ENCODE measurements at regions not wholly inside any gene's neighbourhood (a gene's known extent, or its start where the extent isn't known, plus 50 kb on each side); places are given as distances from the start of the nearest gene placed in this dataset.

GRCh38 chr14:98280436-98280835 is 991.6 kb downstream of the BCL11B start:
- H3K4me2 ChIP-seq (ENCODE audit: low read depth, low read length) = no peak overlapping the region
- no peak overlapping the region for H2BK120ac ChIP-seq (ENCODE audit: low read depth, low read length)
- H3K4ac ChIP-seq (ENCODE audit: low read depth, low read length) = no peak overlapping the region
- WGBS, 2 experiments (ENCODE audit: extremely low coverage in 2 of 2, insufficient read length in 1 of 2) = no CpG with 5 or more reads among the region's 5 CpGs
- no peak overlapping the region for H3K18ac ChIP-seq (ENCODE audit: low read depth, low read length)
- TF ChIP-seq NFE2L2 (IDR thresholded peaks at IDR 0.05; ENCODE audit: low read depth, low read length) (no peak), CHD1 (IDR thresholded peaks at IDR 0.05; ENCODE audit: low read depth, low read length) (no peak), RCOR1 (IDR thresholded peaks at IDR 0.05; ENCODE audit: insufficient replicate concordance, low read length) (no peak)
- TF ChIP-seq, protein P1, sequence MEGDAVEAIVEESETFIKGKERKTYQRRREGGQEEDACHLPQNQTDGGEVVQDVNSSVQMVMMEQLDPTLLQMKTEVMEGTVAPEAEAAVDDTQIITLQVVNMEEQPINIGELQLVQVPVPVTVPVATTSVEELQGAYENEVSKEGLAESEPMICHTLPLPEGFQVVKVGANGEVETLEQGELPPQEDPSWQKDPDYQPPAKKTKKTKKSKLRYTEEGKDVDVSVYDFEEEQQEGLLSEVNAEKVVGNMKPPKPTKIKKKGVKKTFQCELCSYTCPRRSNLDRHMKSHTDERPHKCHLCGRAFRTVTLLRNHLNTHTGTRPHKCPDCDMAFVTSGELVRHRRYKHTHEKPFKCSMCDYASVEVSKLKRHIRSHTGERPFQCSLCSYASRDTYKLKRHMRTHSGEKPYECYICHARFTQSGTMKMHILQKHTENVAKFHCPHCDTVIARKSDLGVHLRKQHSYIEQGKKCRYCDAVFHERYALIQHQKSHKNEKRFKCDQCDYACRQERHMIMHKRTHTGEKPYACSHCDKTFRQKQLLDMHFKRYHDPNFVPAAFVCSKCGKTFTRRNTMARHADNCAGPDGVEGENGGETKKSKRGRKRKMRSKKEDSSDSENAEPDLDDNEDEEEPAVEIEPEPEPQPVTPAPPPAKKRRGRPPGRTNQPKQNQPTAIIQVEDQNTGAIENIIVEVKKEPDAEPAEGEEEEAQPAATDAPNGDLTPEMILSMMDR (conservative IDR thresholded peaks at IDR 0.05; ENCODE audit: low read depth, low read length) = no peak
- BruUV-seq (replicated peaks) = no TSS peak
- in situ Hi-C loops (cut with MboI; ENCODE audit: low sequenced_read_pairs) (no loop called here), intact Hi-C loops (cut with micrococcal nuclease) (no loop called here), dilution Hi-C loops (cut with HindIII; ENCODE audit: low sequenced_read_pairs, unreplicated experiment) (no loop called here)
- no peak overlapping the region for H3K23ac ChIP-seq (ENCODE audit: low read depth, low read length)
- ChIA-PET CTCF (no interaction called here), POLR2A (ENCODE audit: unreplicated experiment) (no interaction called here)
- H3K56ac ChIP-seq (ENCODE audit: extremely low read depth, insufficient read depth, low read length) = no peak overlapping the region
- DNase-seq = no peak
- H2AK5ac ChIP-seq (ENCODE audit: low read depth, low read length) = no peak overlapping the region
- no peak overlapping the region for H3K9ac ChIP-seq (ENCODE audit: low read depth, low read length)
- H2BK20ac ChIP-seq (ENCODE audit: low read depth, low read length) = no peak overlapping the region
- no peak for ATAC-seq (ENCODE audit: low read depth)
- H4K91ac ChIP-seq (ENCODE audit: insufficient read depth, low read depth, low read length) = no peak overlapping the region
- H3K9me1 ChIP-seq (ENCODE audit: insufficient read depth, low read length) = no peaks in the 10 kb centered on the region
- H2BK15ac ChIP-seq (ENCODE audit: low read depth, low read length) = no peak overlapping the region
- H3K9me3 ChIP-seq (ENCODE audit: control insufficient read depth, insufficient read depth, low read length) = peaks cover 20% of the 10 kb centered on the region
- no peaks in the 10 kb centered on the region for H3K27me3 ChIP-seq (ENCODE audit: control insufficient read depth, insufficient read depth, low read length)
- no peak overlapping the region for H3K14ac ChIP-seq (replicated peaks; ENCODE audit: low read depth, low read length)
- H2AFZ ChIP-seq (replicated peaks; ENCODE audit: low read length, poor library complexity) = no peak overlapping the region
- no peak overlapping the region for H2BK5ac ChIP-seq (ENCODE audit: low read depth, low read length, poor library complexity, severe bottlenecking)
- no peaks in the 10 kb centered on the region for H3K79me1 ChIP-seq (ENCODE audit: low read depth in 1 of 2, low read length in 2 of 2)
- H4K8ac ChIP-seq (ENCODE audit: low read depth in 2 of 2, low read length in 2 of 2) = no peak overlapping the region
- no peak overlapping the region for H2AK9ac ChIP-seq (replicated peaks; ENCODE audit: low read depth, low read length, poor library complexity)
- no peaks in the 10 kb centered on the region for H3K36me3 ChIP-seq (ENCODE audit: control insufficient read depth, insufficient read depth, low read length)
- H3K27ac ChIP-seq (ENCODE audit: insufficient read depth, low read length) = no peak overlapping the region
- H3K4me1 ChIP-seq (ENCODE audit: control insufficient read depth, insufficient read depth, low read length) = no peaks in the 10 kb centered on the region
- H3K4me3 ChIP-seq (ENCODE audit: insufficient read depth, low read depth, low read length) = no peak overlapping the region
- H4K5ac ChIP-seq (ENCODE audit: low read depth, low read length) = no peak overlapping the region
- no peaks in the 10 kb centered on the region for H4K20me1 ChIP-seq (ENCODE audit: insufficient read depth, low read length)

All from IMR-90 (cell line).